GM23338 (cell line): ENCODE measurements at regions not wholly inside any gene's neighbourhood (a gene's known extent, or its start where the extent isn't known, plus 50 kb on each side); places are given as distances from the start of the nearest gene placed in this dataset.

Source experiments
- CREB1 ChIP-seq: fragments of 250-450 bp; sonication (Bioruptor Pico); IDR thresholded peaks from 2 replicates; pipeline ENCODE4 v1.5.0; 2020; ENCODE audit warnings: low read depth, mild to moderate bottlenecking, moderate library complexity
- CTCF ChIP-seq, 2 experiments: fragments of 200-600 bp in 1 of 2; sonication (generic) in 1 of 2; conservative IDR thresholded peaks; 2 replicates each; pipeline versions ENCODE4 v1.5.1 to v1.6.1; 2016 to 2017; ENCODE audit warnings: antibody characterized with exemption in 2 of 2, low read depth in 2 of 2, mild to moderate bottlenecking in 2 of 2, moderate library complexity in 1 of 2
- EZH2 ChIP-seq: fragments of 200-600 bp; sonication (generic); IDR thresholded peaks from one replicate; pipeline ENCODE4 v1.8.0; 2017; ENCODE audit warnings: antibody characterized with exemption, mild to moderate bottlenecking, low read depth; ENCODE audit not compliant: unreplicated experiment
- EZH2phosphoT487 ChIP-seq: fragments of 200-600 bp; sonication (generic); IDR thresholded peaks from one replicate; pipeline ENCODE4 v1.8.1; 2018; ENCODE audit warnings: antibody characterized with exemption; ENCODE audit not compliant: unreplicated experiment
- JUNB ChIP-seq: IDR thresholded peaks from one replicate; pipeline ENCODE4 v1.6.1; 2016; ENCODE audit warnings: antibody characterized with exemption; ENCODE audit not compliant: unreplicated experiment
- NANOG ChIP-seq: IDR thresholded peaks from 2 replicates; pipeline ENCODE4 v1.6.1; 2016; ENCODE audit warnings: antibody characterized with exemption, borderline replicate concordance
- POLR2AphosphoS5 ChIP-seq: IDR thresholded peaks from 2 replicates; pipeline ENCODE4 v1.6.1; 2016; ENCODE audit warnings: antibody characterized with exemption, low read depth
- REST ChIP-seq: IDR thresholded peaks from one replicate; pipeline ENCODE4 v1.6.1; 2018; ENCODE audit warnings: antibody characterized with exemption; ENCODE audit not compliant: unreplicated experiment
- STAT1 ChIP-seq: IDR thresholded peaks from one replicate; pipeline ENCODE4 v1.6.1; 2016; ENCODE audit warnings: antibody characterized with exemption; ENCODE audit not compliant: unreplicated experiment
- ZNF114 ChIP-seq: fragments of 250-450 bp; sonication (Bioruptor Pico); IDR thresholded peaks from 2 replicates; pipeline ENCODE4 v1.5.0; 2020; ENCODE audit warnings: mild to moderate bottlenecking, moderate library complexity
- ZNF462 ChIP-seq: fragments of 250-450 bp; sonication (Bioruptor Pico); IDR thresholded peaks from 2 replicates; pipeline ENCODE4 v1.5.0; 2020; ENCODE audit warnings: mild to moderate bottlenecking, moderate library complexity

- TF ChIP-seq REST (no peak), CTCF (conservative IDR thresholded peaks at IDR 0.05; ENCODE audit: low read depth in 2 of 2) (no peak), EZH2 (no peak), POLR2AphosphoS5 (no peak), EZH2phosphoT487 (no peak), STAT1 (no peak), NANOG (no peak), ZNF114 (no peak), ZNF462 (CRISPR knock-in tag) (no peak), JUNB (no peak), CREB1 (CRISPR knock-in tag) (no peak)
These were observed 68.5 kb downstream of the ADM start for GRCh38 chr11:10373340-10373739.
